ENCODE measurements at regions not wholly inside any gene's neighbourhood (a gene's known extent, or its start where the extent isn't known, plus 50 kb on each side); places are given as distances from the start of the nearest gene placed in this dataset.

- no peaks in the 10 kb centered on the region for H3K4me1 ChIP-seq
- BruUV-seq (replicated peaks), result no TSS peak
- intact Hi-C loops (cut with micrococcal nuclease; ENCODE audit: unreplicated experiment), result no loop called here
- no peaks in the 10 kb centered on the region for H3K27me3 ChIP-seq (replicated peaks; ENCODE audit: control insufficient read depth, insufficient read depth, low read length)
- ChIA-PET POLR2A (no interaction called here), CTCF (no interaction called here)
- H3K9me3 ChIP-seq, result no peaks in the 10 kb centered on the region
- DNase-seq, result no peak
- H3K9me3 Mint-ChIP-seq (ENCODE audit: unreplicated experiment), result no peaks in the 10 kb centered on the region
- H3K4me1 Mint-ChIP-seq (ENCODE audit: low read depth, unreplicated experiment), result no peaks in the 10 kb centered on the region
- no peaks in the 10 kb centered on the region for H3K36me3 ChIP-seq (ENCODE audit: control insufficient read depth, insufficient read depth, low read length)
- H3K27me3 Mint-ChIP-seq (ENCODE audit: insufficient read depth, unreplicated experiment), result no peaks in the 10 kb centered on the region
- no peak overlapping the region for H3K27ac Mint-ChIP-seq (ENCODE audit: unreplicated experiment)
- H3K4me3 Mint-ChIP-seq (ENCODE audit: unreplicated experiment), result no peak overlapping the region
- H3K36me3 Mint-ChIP-seq (ENCODE audit: insufficient read depth, unreplicated experiment), result no peaks in the 10 kb centered on the region
- no peak overlapping the region for H3K4me3 ChIP-seq (ENCODE audit: low read depth, low read length)
- no peak for TF ChIP-seq CTCF (IDR thresholded peaks at IDR 0.05; ENCODE audit: insufficient read depth in 1 of 2, low read depth in 1 of 2, low read length in 1 of 2, severe bottlenecking in 1 of 2, unreplicated experiment in 1 of 2)
Measured at GRCh38 chr21:28150778-28151177, 841.9 kb downstream of the LTN1 start.

- CTCF ChIA-PET, result no interaction called here
- H3K4me1 Mint-ChIP-seq (ENCODE audit: low read depth, unreplicated experiment), result no peaks in the 10 kb centered on the region
- DNase-seq, result no peak
- no TSS peak for BruUV-seq (replicated peaks)
- no peak overlapping the region for H3K4me3 ChIP-seq (ENCODE audit: low read depth, low read length)
- H3K36me3 Mint-ChIP-seq (ENCODE audit: insufficient read depth, unreplicated experiment), result no peaks in the 10 kb centered on the region
- H3K4me1 ChIP-seq, result no peaks in the 10 kb centered on the region
- no peaks in the 10 kb centered on the region for H3K9me3 ChIP-seq
- no peaks in the 10 kb centered on the region for H3K9me3 Mint-ChIP-seq (ENCODE audit: unreplicated experiment)
- no peak overlapping the region for H3K27ac Mint-ChIP-seq (ENCODE audit: unreplicated experiment)
- POLR2A ChIA-PET, result no interaction called here
- no peaks in the 10 kb centered on the region for H3K36me3 ChIP-seq (ENCODE audit: control insufficient read depth, insufficient read depth, low read length)
- H3K27me3 Mint-ChIP-seq (ENCODE audit: insufficient read depth, unreplicated experiment), result no peaks in the 10 kb centered on the region
- intact Hi-C loops (cut with micrococcal nuclease; ENCODE audit: unreplicated experiment), result no loop called here
- H3K4me3 Mint-ChIP-seq (ENCODE audit: unreplicated experiment), result no peak overlapping the region
- no peaks in the 10 kb centered on the region for H3K27me3 ChIP-seq (replicated peaks; ENCODE audit: control insufficient read depth, insufficient read depth, low read length)
- no peak for TF ChIP-seq CTCF (IDR thresholded peaks at IDR 0.05; ENCODE audit: insufficient read depth in 1 of 2, low read depth in 1 of 2, low read length in 1 of 2, severe bottlenecking in 1 of 2, unreplicated experiment in 1 of 2)
Measured at GRCh38 chr21:28148400-28149064, 844.1 kb downstream of the LTN1 start.

DNA sequence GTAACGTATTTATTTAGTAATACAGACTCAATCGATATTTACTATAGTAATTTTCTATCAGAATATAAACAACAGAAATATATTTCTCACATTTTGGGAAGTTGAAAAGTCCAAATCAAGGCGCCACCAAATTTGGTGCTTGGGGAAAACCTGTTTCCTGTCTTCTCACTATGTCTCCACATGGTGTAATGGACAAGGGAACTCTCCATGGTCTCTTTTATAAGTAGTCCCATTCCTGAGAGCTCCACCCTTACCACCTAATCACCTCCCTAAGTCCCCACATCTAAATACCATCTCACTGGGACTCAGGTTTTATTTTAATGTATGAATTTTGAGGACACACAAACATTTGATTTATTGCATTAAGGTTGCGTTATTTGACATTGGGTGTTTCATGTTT lies 848.0 kb downstream of the LTN1 start:
- intact Hi-C loops (cut with micrococcal nuclease; ENCODE audit: unreplicated experiment), result no loop called here
- no peak for TF ChIP-seq CTCF (IDR thresholded peaks at IDR 0.05; ENCODE audit: insufficient read depth in 1 of 2, low read depth in 1 of 2, low read length in 1 of 2, severe bottlenecking in 1 of 2, unreplicated experiment in 1 of 2)
- Mint-ChIP-seq H3K4me1 (ENCODE audit: low read depth, unreplicated experiment) (no peaks in the 10 kb centered on the region), H3K9me3 (ENCODE audit: unreplicated experiment) (no peaks in the 10 kb centered on the region), H3K36me3 (ENCODE audit: insufficient read depth, unreplicated experiment) (no peaks in the 10 kb centered on the region), H3K4me3 (ENCODE audit: unreplicated experiment) (no peak overlapping the region), H3K27me3 (ENCODE audit: insufficient read depth, unreplicated experiment) (no peaks in the 10 kb centered on the region), H3K27ac (ENCODE audit: unreplicated experiment) (no peak overlapping the region)
- ChIA-PET CTCF (no interaction called here), POLR2A (no interaction called here)
- BruUV-seq (replicated peaks), result no TSS peak
- no peaks in the 10 kb centered on the region for H3K9me3 ChIP-seq
- no peak for DNase-seq
- H3K4me1 ChIP-seq, result no peaks in the 10 kb centered on the region
- H3K36me3 ChIP-seq (ENCODE audit: control insufficient read depth, insufficient read depth, low read length), result no peaks in the 10 kb centered on the region
- H3K27me3 ChIP-seq (replicated peaks; ENCODE audit: control insufficient read depth, insufficient read depth, low read length), result no peaks in the 10 kb centered on the region
- no peak overlapping the region for H3K4me3 ChIP-seq (ENCODE audit: low read depth, low read length)

All from Caco-2 (cell line).